A204.1 (cell line): ENCODE measurements at regions not wholly inside any gene's neighbourhood (a gene's known extent, or its start where the extent isn't known, plus 50 kb on each side); places are given as distances from the start of the nearest gene placed in this dataset.
"Not testable (repeated sequence)": the region's sequence is repeated elsewhere in the genome, so short reads cannot be mapped to it uniquely, and the experiment has no call there.

Experiments used
- FAIRE-seq: peaks from 2 replicates; lab custom pipeline; 2012; peaks lifted over from hg19 to GRCh38; lab: Jason Lieb, UNC

- no peak for FAIRE-seq
These were observed 412.7 kb upstream of the SORCS1 start for GRCh38 chr10:107577221-107577620.

DNA sequence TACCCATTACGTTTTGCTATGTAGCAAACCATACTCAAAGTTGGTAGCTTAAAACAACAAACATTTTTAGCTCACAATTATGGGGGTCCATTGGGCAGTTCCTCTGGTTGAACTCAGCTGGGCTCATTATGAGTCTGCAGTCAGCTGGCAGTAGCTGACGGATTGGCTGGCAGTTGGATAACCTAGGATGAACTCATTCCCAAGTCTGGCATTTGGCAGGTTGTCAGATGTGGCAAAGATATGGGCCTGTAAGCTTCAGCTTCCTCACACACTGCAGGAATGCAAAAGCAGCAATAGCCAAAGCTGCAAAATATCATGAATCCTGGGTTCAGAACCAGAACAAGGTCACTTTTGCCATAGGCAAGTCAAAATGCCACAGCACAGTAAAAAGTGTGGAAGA is 412.2 kb upstream of the SORCS1 start:
- FAIRE-seq: no peak

DNA sequence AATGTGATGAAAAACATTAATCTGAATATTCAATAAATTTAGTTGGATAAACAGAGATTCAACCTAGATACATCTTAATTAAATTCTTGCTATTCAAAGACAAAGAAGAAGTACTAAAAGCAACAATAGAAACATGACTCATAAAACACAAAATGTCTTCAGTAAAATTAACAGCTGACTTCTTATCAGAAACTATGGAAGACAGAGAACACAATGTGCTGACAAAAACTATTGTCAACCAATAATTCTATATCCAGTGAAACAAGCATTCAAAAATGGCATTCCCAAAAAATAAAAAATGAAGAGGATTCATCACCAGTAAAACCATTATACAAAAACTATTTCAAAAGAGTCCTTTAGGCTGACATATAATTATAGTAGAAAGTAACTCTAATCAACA is 400.5 kb upstream of the SORCS1 start:
- FAIRE-seq: no peak

DNA sequence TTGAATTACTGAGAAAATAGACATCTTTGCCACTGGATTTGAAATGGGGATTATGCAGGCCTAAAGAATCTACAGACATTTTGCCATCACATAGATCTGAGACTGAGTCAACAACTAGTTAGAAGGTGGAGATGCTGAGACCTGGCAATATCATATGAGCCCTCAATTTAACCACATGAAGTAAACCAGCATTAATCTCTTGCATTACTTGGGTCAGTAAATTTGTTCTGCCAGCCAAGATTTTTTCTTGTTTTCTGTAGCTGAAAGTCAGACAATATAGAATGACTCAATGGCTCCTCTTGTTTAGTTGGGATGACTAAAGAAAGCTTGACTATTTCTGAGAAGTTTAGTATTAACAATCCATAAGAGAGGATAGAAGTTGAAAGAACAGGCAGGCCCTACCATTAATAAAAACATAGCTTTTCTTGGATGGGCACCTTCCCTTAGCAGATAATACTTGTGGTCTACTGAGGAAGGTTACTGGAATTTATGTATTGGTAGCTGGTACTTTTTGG is 396.7 kb upstream of the SORCS1 start:
- no peak for FAIRE-seq

- no peak for FAIRE-seq
These were observed 393.4 kb upstream of the SORCS1 start for GRCh38 chr10:107557916-107558315.

DNA sequence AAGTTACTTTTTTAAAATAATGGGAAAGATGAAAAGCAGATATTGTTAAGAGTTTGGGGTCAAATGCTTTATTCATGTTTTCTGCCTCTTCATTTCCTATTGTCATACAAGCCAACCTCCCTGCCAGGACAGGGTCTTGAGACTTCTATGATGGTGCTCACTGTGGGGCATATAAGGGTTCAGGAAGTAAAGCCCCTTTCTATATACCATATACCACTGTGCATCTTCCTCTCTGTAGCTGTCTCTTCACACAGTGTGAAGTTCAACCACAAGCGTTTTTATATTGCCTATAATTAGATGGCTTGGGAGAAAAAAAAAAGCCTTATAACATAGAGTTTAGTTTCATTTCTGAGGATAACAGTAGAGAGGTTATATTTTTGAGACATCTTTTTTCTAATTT is 389.8 kb upstream of the SORCS1 start:
- FAIRE-seq: no peak

DNA sequence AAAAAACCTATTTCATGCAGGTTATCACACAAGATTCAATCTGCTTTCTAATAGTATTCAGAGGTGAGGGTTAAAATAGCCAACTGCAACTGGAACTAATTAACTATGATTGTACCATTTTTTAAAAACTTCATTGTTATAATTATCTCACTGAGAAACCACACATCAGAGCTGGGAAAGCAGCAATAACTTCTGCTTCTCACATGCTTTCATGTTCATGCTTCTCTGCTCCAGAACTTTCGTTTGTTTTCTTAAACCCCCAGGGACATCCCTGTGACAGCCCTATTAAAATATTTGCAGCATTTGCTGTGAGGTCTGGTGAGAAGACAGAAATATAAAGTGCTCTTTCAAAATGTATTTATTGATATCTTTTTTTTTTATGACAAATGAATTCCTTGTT is 389.0 kb upstream of the SORCS1 start:
- FAIRE-seq: no peak

DNA sequence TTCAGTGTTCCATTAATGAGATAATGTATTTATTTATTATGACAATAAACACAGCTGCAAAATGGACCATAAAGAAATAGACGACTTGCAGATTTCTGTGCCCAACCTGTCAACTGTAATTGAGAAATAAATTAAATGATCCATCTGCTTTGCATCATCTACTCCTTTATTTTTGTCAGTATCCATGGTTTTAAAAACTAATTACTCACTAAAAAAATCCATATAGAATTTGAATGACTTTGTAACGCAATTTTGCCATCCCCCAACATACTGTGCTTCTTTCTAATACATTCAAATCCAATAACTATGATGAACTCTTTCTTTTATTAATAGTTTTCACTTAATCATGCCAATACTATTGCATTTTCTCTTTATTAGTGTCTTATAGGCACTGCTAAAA is 388.5 kb upstream of the SORCS1 start:
- FAIRE-seq: no peak

GRCh38 chr10:107548301-107548700 is 383.8 kb upstream of the SORCS1 start:
- no peak for FAIRE-seq

DNA sequence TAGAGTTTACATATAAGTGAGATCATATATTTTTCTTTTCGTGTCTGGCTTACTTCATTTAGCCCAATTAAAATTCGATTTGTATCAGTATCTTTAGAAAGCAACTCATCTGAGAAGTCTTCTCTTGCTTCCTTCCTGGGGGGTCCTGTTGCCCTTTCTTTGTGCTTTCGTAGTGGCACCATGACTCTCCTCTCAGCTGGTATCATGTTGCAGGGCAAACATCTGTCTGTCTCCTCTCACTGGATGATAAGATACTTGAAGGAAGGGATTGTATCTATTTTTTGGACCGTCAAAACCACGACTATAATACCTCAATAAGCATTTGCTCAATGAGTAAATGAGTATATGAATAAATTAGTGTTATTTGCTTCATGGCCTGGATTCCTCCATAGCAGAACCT is 382.5 kb upstream of the SORCS1 start:
- FAIRE-seq: no peak

DNA sequence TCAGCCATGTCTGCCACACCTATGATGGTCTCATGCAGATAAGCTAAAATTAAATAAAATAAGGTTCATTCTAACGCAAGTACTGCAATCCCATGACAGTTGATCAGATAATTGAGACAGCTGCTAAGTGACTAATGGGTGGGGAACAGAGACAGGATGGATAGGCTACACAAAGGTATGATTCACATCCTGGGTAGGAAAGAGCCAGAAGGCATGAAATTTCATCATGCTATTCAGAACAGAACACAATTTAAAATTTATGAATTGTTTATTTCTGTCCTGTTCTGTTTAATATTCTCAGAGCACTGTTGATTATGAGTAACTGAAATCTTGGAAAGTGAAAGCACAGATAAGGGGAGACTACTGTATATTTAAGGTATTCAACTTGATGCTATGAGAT is 381.8 kb upstream of the SORCS1 start:
- FAIRE-seq: no peak

DNA sequence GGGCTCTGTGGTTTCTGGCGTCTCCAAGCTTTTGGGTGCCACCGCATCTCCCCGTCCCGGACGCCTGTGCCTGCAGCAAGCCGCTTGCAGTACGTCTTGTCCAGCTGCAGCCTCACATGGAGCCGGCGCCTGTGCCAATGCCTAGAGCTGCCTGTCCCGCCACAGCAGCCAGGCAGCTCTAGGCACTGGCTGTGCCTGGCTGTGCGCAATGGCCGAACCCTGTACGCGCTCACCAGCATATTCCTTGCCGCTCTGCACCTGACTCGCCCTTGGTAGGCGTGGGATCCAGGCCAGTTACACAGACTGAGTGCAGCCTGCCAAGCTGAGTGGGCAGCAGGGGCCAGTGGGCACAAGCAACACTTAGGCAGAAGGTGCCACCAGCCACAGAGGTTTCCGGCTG is 381.2 kb upstream of the SORCS1 start:
- no peak for FAIRE-seq

DNA sequence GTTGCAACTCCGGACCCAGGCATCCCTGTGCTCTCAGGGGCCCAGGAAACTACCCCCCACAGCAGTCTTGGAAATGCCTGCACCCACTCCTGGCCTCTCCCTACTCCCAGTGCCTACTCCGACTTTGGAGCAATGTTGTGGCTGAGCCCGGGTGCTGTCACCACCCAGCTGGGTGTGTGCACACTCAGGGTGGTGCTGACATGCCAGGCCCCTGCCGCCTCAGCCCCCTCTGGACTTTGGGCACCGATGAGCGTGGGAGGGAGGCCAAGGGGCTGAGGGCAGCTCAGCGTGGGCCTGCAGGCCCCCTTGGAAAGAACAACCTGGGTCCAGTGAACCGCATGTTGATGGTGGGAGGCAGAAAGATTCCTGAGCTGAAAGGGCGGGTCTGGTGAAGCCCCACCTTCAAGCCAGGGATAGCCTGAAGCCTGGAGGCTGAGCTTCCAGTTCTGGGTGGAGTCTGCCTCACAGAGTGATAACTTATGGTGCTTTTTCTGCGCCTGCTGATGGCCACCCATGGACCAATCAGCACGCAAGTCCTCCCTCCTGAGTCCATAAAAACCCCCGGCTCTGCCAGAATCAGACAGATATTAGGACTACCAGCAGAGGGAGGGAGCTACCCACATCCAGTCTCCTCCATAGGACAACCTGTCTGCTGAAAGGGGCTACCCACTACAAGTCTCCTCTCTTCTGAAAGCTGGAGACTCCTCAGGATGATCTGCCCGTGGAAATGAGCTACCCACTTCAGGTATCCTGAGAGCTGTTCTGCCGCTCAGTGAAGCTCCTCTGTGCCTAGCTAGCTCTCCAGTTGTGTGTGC is 380.4 kb upstream of the SORCS1 start:
- FAIRE-seq: no peak

DNA sequence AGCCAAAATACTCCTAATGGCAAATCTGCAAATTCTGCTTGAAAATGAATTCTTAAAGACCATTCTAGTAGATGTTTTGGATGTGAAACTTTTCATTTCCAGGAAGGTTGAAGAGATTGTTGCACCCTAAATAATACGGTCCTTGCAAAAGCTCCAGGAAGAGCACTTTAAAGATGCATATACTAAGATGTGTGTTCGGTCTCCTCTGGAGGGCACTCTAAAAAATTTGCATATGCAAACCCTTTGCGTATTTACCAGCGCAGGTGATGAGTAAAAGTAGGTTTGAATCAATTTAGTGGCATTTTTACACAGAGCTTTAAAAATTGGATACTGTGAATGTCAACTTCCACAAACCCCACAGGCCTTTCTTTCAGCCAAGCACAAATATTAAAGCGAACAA is 378.1 kb upstream of the SORCS1 start:
- FAIRE-seq: no peak

DNA sequence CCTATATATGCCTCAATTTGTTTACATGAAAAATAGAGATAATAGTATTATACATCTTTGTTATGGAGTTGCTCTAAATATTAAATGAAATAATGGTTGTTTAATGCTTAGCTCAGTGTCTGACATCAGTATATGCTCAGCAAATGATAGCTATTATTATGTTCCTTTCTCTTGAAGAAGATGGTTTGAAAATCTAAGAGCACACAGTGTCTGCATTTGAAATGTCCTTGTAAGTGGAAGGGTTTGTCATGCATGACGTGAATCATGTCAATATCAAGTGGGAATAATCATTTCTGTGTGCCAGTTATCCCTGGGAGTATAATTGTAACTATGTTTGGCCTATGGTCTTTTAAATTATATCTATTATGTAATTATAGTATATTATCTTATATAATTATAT is 377.5 kb upstream of the SORCS1 start:
- no peak for FAIRE-seq

- FAIRE-seq: no peak
These were observed 376.5 kb upstream of the SORCS1 start for GRCh38 chr10:107540981-107541380.

DNA sequence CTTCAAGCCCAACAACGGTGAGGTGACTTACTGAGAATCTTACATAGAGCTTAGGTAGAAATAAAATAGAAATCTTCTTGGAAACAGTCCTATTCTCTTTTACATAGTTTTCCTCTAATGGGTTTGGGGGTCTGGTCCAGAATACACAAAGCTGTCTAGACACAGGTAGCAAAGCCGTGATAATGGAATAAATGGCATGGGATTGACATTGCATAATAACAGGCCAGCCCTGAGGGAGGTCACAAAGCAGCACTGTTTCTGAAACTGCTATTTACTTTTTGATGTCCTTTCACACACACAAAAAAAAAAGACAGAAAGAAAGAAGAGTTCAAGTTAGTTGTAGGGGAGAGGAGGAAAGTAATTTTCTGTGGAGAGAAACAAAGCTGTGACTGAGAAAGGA is 364.8 kb upstream of the SORCS1 start:
- FAIRE-seq: no peak

DNA sequence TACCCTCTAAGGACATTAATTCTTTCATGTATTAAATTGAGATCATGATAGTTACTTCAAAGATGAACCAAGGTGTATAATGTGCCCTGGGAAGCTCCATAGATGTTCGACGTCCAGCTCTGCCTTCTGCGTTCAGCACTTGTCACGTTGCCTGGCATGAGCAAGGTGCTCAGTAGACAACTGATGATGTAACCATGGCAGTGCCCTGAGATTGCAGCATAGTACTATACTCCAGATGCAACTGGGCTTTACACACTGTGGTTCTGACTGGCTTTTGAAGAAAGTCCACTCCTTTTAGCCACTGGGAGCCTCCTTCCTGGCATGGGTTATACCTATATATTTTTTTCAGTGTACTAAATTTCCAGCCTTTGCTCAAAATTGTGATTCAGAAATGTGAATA is 355.8 kb upstream of the SORCS1 start:
- no peak for FAIRE-seq

- FAIRE-seq: no peak
These were observed 353.3 kb upstream of the SORCS1 start for GRCh38 chr10:107517811-107518210.

DNA sequence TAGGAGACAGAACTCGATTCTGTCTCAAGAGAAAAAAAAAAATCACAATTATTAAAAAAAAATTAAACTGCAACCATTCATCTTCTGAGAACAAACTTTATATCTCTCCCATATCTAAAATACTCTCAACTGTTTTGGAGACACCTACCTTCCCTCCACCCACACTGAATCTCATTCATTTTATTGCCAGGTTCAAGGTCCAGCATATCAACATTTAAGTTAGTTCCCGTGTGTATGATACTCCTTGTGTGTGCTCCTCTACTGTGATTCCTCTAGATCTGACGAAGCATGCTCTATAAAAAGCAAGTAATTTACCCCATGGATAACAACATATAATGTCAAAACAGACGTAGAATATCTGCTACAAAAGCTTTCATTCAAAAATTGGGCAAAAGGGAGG is 351.8 kb upstream of the SORCS1 start:
- FAIRE-seq: no peak

DNA sequence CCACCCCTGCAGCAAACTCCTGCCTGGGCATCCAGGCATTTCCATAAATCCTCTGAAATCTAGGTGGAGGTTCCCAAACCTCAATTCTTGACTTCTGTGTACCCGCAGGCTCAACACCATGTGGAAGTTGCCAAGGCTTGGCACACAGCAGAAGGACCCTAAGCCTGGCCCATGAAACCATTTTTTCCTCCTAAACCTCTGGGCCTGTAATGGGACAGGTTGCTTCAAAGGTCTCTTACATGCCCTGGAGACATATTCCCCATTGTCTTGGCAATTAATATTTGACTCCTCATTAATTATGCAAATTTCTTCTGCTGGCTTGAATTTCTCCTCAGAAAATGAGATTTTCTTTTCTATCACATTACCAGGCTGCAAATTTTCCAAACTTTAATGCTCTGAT is 339.5 kb upstream of the SORCS1 start:
- not testable (repeated sequence) for FAIRE-seq

DNA sequence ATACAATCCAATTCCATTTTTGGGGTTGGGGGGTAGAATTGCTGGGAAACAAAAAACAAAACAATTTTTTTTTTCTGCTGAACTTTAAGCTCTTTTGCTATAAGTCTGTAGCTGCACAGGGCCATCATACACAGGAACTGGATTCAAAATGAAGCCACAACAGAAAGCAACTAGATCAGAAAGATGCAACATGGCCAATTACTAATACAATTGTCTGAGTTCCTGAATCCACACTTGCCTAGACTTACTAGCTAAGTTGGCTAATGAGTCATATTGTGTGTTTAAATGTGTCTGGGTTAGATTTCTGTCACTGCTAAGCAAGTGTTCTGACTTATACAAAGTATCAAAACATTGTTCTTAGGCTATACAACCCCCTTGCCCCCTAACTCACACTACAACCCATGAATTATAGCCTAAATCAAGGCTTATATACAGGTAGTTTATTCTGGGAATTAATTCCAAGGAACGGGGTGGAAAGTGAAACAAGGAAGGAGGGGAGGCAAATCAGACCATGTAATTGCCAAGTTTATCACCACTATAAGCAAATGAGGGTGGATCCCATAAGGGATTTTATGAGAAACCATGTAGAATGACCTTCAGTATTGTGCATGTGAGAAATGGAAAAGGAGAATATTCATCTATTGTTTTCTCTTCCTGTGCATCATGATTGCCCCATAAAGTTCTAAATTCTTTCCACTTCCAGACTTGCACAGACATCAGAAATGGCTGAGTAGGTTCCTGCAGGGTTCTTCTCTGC is 337.9 kb upstream of the SORCS1 start:
- no peak for FAIRE-seq

DNA sequence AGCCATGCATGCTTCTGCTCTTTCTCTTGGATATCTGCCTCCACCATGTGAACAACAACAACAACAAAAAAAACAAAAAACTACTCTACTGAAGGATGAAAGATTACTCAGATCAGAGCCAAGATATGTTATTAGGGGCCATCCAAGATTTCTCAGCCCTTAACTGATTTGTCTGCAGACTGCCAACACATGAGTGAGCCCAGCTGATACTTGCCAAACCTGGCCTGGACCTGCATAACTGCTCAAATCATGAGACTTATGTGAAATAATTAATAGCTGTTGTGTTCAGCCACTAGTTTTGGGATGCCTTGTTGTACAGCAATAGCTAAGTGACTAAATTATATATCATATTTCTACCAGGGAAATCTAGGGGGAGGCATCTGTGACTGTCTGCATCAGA is 334.5 kb upstream of the SORCS1 start:
- FAIRE-seq: no peak

- FAIRE-seq: no peak
These were observed 332.5 kb upstream of the SORCS1 start for GRCh38 chr10:107497024-107497423.
